ENCODE measurements at regions not wholly inside any gene's neighbourhood (a gene's known extent, or its start where the extent isn't known, plus 50 kb on each side); places are given as distances from the start of the nearest gene placed in this dataset.

- H2AFZ ChIP-seq (ENCODE audit: low read length) = no peak overlapping the region
- no peaks in the 10 kb centered on the region for H3K4me1 ChIP-seq (ENCODE audit: insufficient read depth, low read length)
- no peaks in the 10 kb centered on the region for H4K20me1 ChIP-seq (ENCODE audit: low read length)
- H3K4me2 ChIP-seq (ENCODE audit: low read length) = no peak overlapping the region
- no peaks in the 10 kb centered on the region for H3F3A ChIP-seq (ENCODE audit: low read length, unreplicated experiment)
- TF ChIP-seq EZH2phosphoT487 (IDR thresholded peaks at IDR 0.05; ENCODE audit: borderline replicate concordance, low read length) (no peak), EZH2 (IDR thresholded peaks at IDR 0.05; ENCODE audit: low read length, unreplicated experiment) (no peak), CTCF (conservative IDR thresholded peaks at IDR 0.05; ENCODE audit: low read depth, low read length) (no peak)
- H3K9me3 ChIP-seq (ENCODE audit: low read length) = no peaks in the 10 kb centered on the region
- DNase-seq (no peak), ATAC-seq (no peak)
- peaks cover 50% of the 10 kb centered on the region for H3K27me3 ChIP-seq (ENCODE audit: low read length)
- no peak overlapping the region for H3K27ac ChIP-seq (ENCODE audit: low read length)
- H3K36me3 ChIP-seq (ENCODE audit: low read depth, low read length) = no peaks in the 10 kb centered on the region
- ChIA-PET POLR2A (ENCODE audit: unreplicated experiment) (no interaction called here), CTCF (no interaction called here)
- intact Hi-C loops (cut with micrococcal nuclease) = no loop called here
- no peak overlapping the region for H3K4me3 ChIP-seq (ENCODE audit: low read length)
- H3K9me2 ChIP-seq (replicated peaks; ENCODE audit: low read length) = no peaks in the 10 kb centered on the region
- H3K79me2 ChIP-seq (ENCODE audit: low read length) = no peaks in the 10 kb centered on the region
- BruUV-seq (replicated peaks) = no TSS peak
- no peak overlapping the region for H3K9ac ChIP-seq (ENCODE audit: low read length)
Observed at GRCh38 chr15:98528046-98528725, 120.2 kb upstream of the IGF1R start.

GRCh38 chr15:98529205-98530145 is 118.9 kb upstream of the IGF1R start:
- POLR2A ChIA-PET (ENCODE audit: unreplicated experiment) = no interaction called here

More at GRCh38 chr15:98529205-98530145, 118.9 kb upstream of the IGF1R start:
- DNase-seq (no peak), ATAC-seq (no peak)
- no peaks in the 10 kb centered on the region for H3K4me1 ChIP-seq (ENCODE audit: insufficient read depth, low read length)
- H3K79me2 ChIP-seq (ENCODE audit: low read length) = no peaks in the 10 kb centered on the region
- H3K9me3 ChIP-seq (ENCODE audit: low read length) = no peaks in the 10 kb centered on the region
- H3K4me3 ChIP-seq (ENCODE audit: low read length) = no peak overlapping the region
- H3K9ac ChIP-seq (ENCODE audit: low read length) = no peak overlapping the region
- H3K27me3 ChIP-seq (ENCODE audit: low read length) = peaks cover 53% of the 10 kb centered on the region
- intact Hi-C loops (cut with micrococcal nuclease) = no loop called here
- TF ChIP-seq EZH2phosphoT487 (IDR thresholded peaks at IDR 0.05; ENCODE audit: borderline replicate concordance, low read length) = no peak
- no peak for TF ChIP-seq EZH2 (IDR thresholded peaks at IDR 0.05; ENCODE audit: low read length, unreplicated experiment)
- no peak for TF ChIP-seq CTCF (conservative IDR thresholded peaks at IDR 0.05; ENCODE audit: low read depth, low read length)
- CTCF ChIA-PET = no interaction called here
- no peak overlapping the region for H2AFZ ChIP-seq (ENCODE audit: low read length)
- H3K36me3 ChIP-seq (ENCODE audit: low read depth, low read length) = no peaks in the 10 kb centered on the region
- no peak overlapping the region for H3K27ac ChIP-seq (ENCODE audit: low read length)
- no peaks in the 10 kb centered on the region for H3K9me2 ChIP-seq (replicated peaks; ENCODE audit: low read length)
- H3K4me2 ChIP-seq (ENCODE audit: low read length) = no peak overlapping the region
- BruUV-seq (replicated peaks) = no TSS peak
- H4K20me1 ChIP-seq (ENCODE audit: low read length) = no peaks in the 10 kb centered on the region
- no peaks in the 10 kb centered on the region for H3F3A ChIP-seq (ENCODE audit: low read length, unreplicated experiment)
